Liver (tissue), 8 donors: ENCODE measurements at regions not wholly inside any gene's neighbourhood (a gene's known extent, or its start where the extent isn't known, plus 50 kb on each side); places are given as distances from the start of the nearest gene placed in this dataset.
A peak's percentile ranks its signal among the peaks of the same experiment; 100 is the strongest.

Experiments used
- DNase-seq: peaks from one replicate; pipeline ENCODE4 v3.0.0-alpha.2; 2017; ENCODE audit warnings: low spot score
- H3K27ac ChIP-seq, 2 donors: one replicate each; pipeline ENCODE4 v1.7.0; 2013; ENCODE audit warnings: inconsistent platforms in 2 of 2, low read length in 2 of 2, control low read depth in 1 of 2, low read depth in 1 of 2, mild to moderate bottlenecking in 1 of 2
- H3K27me3 ChIP-seq, 4 donors: one replicate each; pipeline versions ENCODE4 v1.6.1 to v1.7.0; 2013; ENCODE audit warnings: low read length in 3 of 4, inconsistent platforms in 1 of 4, mild to moderate bottlenecking in 1 of 4, moderate library complexity in 1 of 4; ENCODE audit not compliant: control insufficient read depth in 4 of 4, insufficient read depth in 4 of 4
- H3K36me3 ChIP-seq, 4 donors: one replicate each; pipeline versions ENCODE4 v1.6.1 to v1.7.0; 2013; ENCODE audit warnings: low read length in 3 of 4, mild to moderate bottlenecking in 3 of 4, low read depth in 1 of 4, moderate library complexity in 1 of 4; ENCODE audit not compliant: control insufficient read depth in 4 of 4, insufficient read depth in 3 of 4
- H3K4me1 ChIP-seq, 4 donors: one replicate each; pipeline versions ENCODE4 v1.6.1 to v1.7.0; 2013; ENCODE audit warnings: low read length in 3 of 4, mild to moderate bottlenecking in 3 of 4, moderate library complexity in 1 of 4; ENCODE audit not compliant: control insufficient read depth in 4 of 4, insufficient read depth in 4 of 4
- H3K4me3 ChIP-seq, 3 donors: one replicate each; pipeline versions ENCODE4 v1.6.1 to v1.7.0; 2013; ENCODE audit warnings: low read length in 3 of 3, control low read depth in 1 of 3, low read depth in 1 of 3, mild to moderate bottlenecking in 1 of 3
- H3K9ac ChIP-seq, 2 donors: one replicate each; pipeline ENCODE4 v1.7.0; 2013; ENCODE audit warnings: low read length in 2 of 2, mild to moderate bottlenecking in 2 of 2, moderate library complexity in 2 of 2, control low read depth in 1 of 2, low read depth in 1 of 2
- H3K9me3 ChIP-seq, 4 donors: one replicate each; pipeline versions ENCODE4 v1.6.1 to v1.7.0; 2013; ENCODE audit warnings: low read length in 3 of 4; ENCODE audit not compliant: control insufficient read depth in 4 of 4
- ATF3 ChIP-seq: IDR thresholded peaks from 2 replicates; pipeline ENCODE4 v1.6.1; 2016; ENCODE audit warnings: antibody characterized with exemption
- CTCF ChIP-seq: fragments of 150-350 bp; IDR thresholded peaks from 2 replicates; pipeline ENCODE4 v1.5.1; 2017; ENCODE audit warnings: improper control_type of control experiment, low read depth, low read length; ENCODE audit not compliant: missing input control
- FOXA1 ChIP-seq: IDR thresholded peaks from 2 replicates; pipeline ENCODE4 v1.6.1; 2016; ENCODE audit warnings: antibody characterized with exemption
- GABPA ChIP-seq, 2 donors: IDR thresholded peaks in 1 of 2; conservative IDR thresholded peaks in 1 of 2; 2 replicates each; pipeline ENCODE4 v1.6.1; 2016; ENCODE audit warnings: antibody characterized with exemption in 2 of 2, mild to moderate bottlenecking in 1 of 2, moderate library complexity in 1 of 2
- HNF4A ChIP-seq, 2 donors: conservative IDR thresholded peaks; 2 replicates each; pipeline ENCODE4 v1.6.1; 2016; ENCODE audit warnings: antibody characterized with exemption in 2 of 2, mild to moderate bottlenecking in 2 of 2
- HNF4G ChIP-seq: IDR thresholded peaks from 2 replicates; pipeline ENCODE4 v1.6.1; 2016; ENCODE audit warnings: antibody characterized with exemption
- JUND ChIP-seq, 2 donors: IDR thresholded peaks; 2 replicates each; pipeline ENCODE4 v1.6.1; 2016; ENCODE audit warnings: antibody characterized with exemption in 2 of 2
- MAX ChIP-seq: IDR thresholded peaks from 2 replicates; pipeline ENCODE4 v1.6.1; 2016; ENCODE audit warnings: antibody characterized with exemption
- NR2F2 ChIP-seq: IDR thresholded peaks from 2 replicates; pipeline ENCODE4 v1.6.1; 2016; ENCODE audit warnings: antibody characterized with exemption
- RAD21 ChIP-seq, 2 donors: IDR thresholded peaks; 2 replicates each; pipeline ENCODE4 v1.6.1; 2016; ENCODE audit warnings: antibody characterized with exemption in 2 of 2, mild to moderate bottlenecking in 2 of 2
- RXRA ChIP-seq, 2 donors: IDR thresholded peaks; 2 replicates each; pipeline ENCODE4 v1.6.1; 2017 to 2018; ENCODE audit warnings: antibody characterized with exemption in 2 of 2, mild to moderate bottlenecking in 1 of 2
- SP1 ChIP-seq: IDR thresholded peaks from 2 replicates; pipeline ENCODE4 v1.6.1; 2018; ENCODE audit warnings: antibody characterized with exemption, mild to moderate bottlenecking
- TAF1 ChIP-seq: conservative IDR thresholded peaks from 2 replicates; pipeline ENCODE4 v1.6.1; 2016; ENCODE audit warnings: antibody characterized with exemption, mild to moderate bottlenecking
- YY1 ChIP-seq: IDR thresholded peaks from 2 replicates; pipeline ENCODE4 v1.6.1; 2016; ENCODE audit warnings: antibody characterized with exemption, mild to moderate bottlenecking
- ZBTB33 ChIP-seq: IDR thresholded peaks from 2 replicates; pipeline ENCODE4 v1.6.1; 2016; ENCODE audit warnings: antibody characterized with exemption
- WGBS: extraction: QIAGEN DNeasy Blood & Tissue Kit; methylation state at CpG from one replicate; pipeline ENCODE4 v1.1.7; 2013; 5-methylcytosine and 5-hydroxymethylcytosine counted together
- donor health status: healthy.
- donor health status: healthy.
- donor health status: healthy.
- donor health status: healthy.
- donor health status: healthy.

- Histone ChIP-seq H3K27ac (no peak overlapping the region), H3K36me3 (no peaks in the 10 kb centered on the region), H3K4me3 (no peak overlapping the region), H3K27me3 (no peaks in the 10 kb centered on the region), H3K4me1 (no peaks in the 10 kb centered on the region), H3K9me3 (no peaks in the 10 kb centered on the region), H3K9ac (no peak overlapping the region)
- DNase-seq = no peak
- WGBS = 50% methylated on average over 3 of the region's 3 CpGs
- TF ChIP-seq MAX (no peak), SP1 (peak; percentile 9), RAD21 (IDR thresholded peaks at IDR 0.05) (peak in 1 of 2 donors; percentile 27), ZBTB33 (no peak), NR2F2 (peak; percentile 75), CTCF (no peak), TAF1 (no peak)
These were observed 174.0 kb upstream of the LDB2 start for GRCh38 chr4:17072483-17072882.

GRCh38 chr4:17068891-17069290, 170.4 kb upstream of the LDB2 start:
- TF ChIP-seq CTCF = no peak
- no peak for TF ChIP-seq JUND (IDR thresholded peaks at IDR 0.05)
- no peak for TF ChIP-seq MAX
- TF ChIP-seq TAF1 = no peak
- no peak for TF ChIP-seq NR2F2
- no peak for TF ChIP-seq ATF3
- H3K27ac ChIP-seq = no peak overlapping the region
- H3K36me3 ChIP-seq = no peaks in the 10 kb centered on the region
- no peak overlapping the region for H3K9ac ChIP-seq
- no peak overlapping the region for H3K4me3 ChIP-seq
- DNase-seq = no peak
- H3K27me3 ChIP-seq = no peaks in the 10 kb centered on the region
- no peaks in the 10 kb centered on the region for H3K9me3 ChIP-seq
- 77% methylated on average over 4 of the region's 4 CpGs for WGBS
- no peaks in the 10 kb centered on the region for H3K4me1 ChIP-seq

GRCh38 chr4:17068392-17068791, 169.9 kb upstream of the LDB2 start:
- no peaks in the 10 kb centered on the region for H3K36me3 ChIP-seq
- no peak overlapping the region for H3K9ac ChIP-seq
- 66% methylated on average over 2 of the region's 2 CpGs for WGBS
- H3K27me3 ChIP-seq = no peaks in the 10 kb centered on the region
- H3K27ac ChIP-seq = no peak overlapping the region
- H3K4me3 ChIP-seq = no peak overlapping the region
- no peaks in the 10 kb centered on the region for H3K9me3 ChIP-seq
- no peaks in the 10 kb centered on the region for H3K4me1 ChIP-seq
- no peak for DNase-seq
- no peak for TF ChIP-seq HNF4G
- no peak for TF ChIP-seq SP1
- TF ChIP-seq HNF4A (conservative IDR thresholded peaks at IDR 0.05) = no peak
- TF ChIP-seq CTCF = no peak
- no peak for TF ChIP-seq RXRA (IDR thresholded peaks at IDR 0.05)
- no peak for TF ChIP-seq YY1
- no peak for TF ChIP-seq RAD21 (IDR thresholded peaks at IDR 0.05)
- no peak for TF ChIP-seq JUND (IDR thresholded peaks at IDR 0.05)
- no peak for TF ChIP-seq ATF3
- TF ChIP-seq GABPA (IDR thresholded peaks at IDR 0.05 in 1 of 2, conservative IDR thresholded peaks at IDR 0.05 in 1 of 2) = no peak
- no peak for TF ChIP-seq FOXA1
- no peak for TF ChIP-seq NR2F2
